HG03103 (cell line): ENCODE measurements at regions not wholly inside any gene's neighbourhood (a gene's known extent, or its start where the extent isn't known, plus 50 kb on each side); places are given as distances from the start of the nearest gene placed in this dataset.

ENCODE experiments used
- ATAC-seq: cut with Tn5 transposase; IDR thresholded peaks from one replicate; pipeline ENCODE4 v1.9.1; 2021; ENCODE audit warnings: low read depth; ENCODE audit not compliant: unreplicated experiment

- no peak for ATAC-seq
These were observed 286.9 kb upstream of the CLINT1 start for GRCh38 chr5:158145827-158146226.

DNA sequence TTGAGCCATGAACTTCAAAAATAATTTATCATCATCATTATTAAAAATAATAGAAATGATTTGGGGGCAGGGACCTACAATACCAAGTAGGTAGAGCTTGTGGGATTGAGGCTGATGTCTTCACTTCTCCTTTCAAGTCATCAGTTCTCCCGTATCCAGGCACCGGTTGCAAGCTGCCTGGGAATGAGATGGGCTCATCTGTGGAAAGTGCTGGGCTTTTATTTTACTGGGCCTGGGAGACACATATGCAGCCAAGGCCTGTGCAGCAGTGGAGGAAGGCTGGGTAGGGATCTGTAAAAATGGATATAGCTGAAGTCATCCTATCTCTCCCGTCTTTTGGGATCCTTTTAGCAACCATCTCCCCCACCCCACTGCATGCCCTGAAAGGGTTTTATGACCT is 284.1 kb upstream of the CLINT1 start:
- no peak for ATAC-seq

DNA sequence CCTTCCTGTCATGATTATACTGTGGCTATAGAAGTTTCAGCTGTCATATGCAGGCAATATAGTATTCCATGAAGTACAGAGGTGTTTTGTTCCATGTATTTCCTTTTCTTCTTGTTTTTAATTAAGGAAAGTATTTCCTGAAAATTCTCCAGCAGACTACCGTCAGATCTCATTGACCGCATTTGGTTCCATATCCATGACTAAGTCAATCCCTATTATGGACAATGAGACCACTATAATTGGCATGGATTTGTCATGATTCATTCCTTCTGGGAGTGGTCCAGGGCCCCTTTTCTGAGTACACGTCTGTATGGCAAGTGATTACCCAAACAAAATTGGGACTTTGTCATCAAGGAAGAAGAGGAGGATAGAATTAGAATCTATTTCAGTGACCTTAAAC is 283.2 kb upstream of the CLINT1 start:
- ATAC-seq = no peak

DNA sequence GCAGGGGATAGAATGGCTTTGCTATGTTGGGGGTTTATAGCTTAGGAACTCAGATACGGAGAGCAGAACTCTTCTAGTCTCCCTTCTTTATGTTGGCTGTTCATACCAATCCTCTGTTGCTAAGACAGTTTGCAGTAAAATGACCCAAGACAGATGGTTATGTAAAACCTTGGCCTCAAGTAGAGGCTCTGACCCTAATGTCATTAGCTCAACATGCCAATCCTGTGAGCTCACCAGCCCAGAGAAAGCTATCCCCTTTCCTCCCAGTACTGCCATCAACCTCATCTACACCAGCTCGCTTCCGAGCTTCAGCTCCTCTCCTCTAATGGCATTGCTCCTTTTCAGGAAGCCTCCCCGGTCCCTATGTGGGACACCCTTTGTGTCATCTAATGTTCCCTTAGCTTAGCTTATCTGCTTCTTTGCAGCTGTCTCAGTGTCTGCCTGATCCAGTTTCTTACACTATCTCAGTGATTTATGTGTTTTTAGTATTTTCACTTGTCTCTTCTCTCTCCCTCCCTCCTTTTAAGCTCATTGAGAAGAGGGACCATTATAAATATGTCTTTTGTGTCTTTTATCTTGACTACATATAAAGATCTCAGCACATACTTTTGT is 281.3 kb upstream of the CLINT1 start:
- ATAC-seq = no peak

DNA sequence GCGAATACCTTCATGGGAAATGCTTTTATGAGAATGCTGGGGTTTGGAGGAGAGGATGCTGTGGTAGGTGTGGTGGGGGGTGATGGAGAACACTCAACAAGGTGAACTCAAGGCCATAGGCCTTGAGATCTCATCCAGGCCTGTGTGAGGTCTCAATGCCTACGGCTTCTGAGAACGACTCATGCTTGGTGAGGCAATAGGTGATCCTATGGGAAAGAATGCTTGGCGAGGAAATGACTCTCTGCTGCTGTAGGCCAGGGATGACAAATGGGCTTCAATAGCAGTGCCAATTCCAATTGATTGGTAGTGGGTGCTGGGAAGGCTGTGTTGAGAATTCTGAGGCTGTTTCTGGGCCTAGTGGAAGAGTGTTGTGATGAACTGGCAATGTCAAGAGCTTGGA is 280.2 kb upstream of the CLINT1 start:
- ATAC-seq = no peak

GRCh38 chr5:158135682-158136179 is 276.8 kb upstream of the CLINT1 start:
- no peak for ATAC-seq

DNA sequence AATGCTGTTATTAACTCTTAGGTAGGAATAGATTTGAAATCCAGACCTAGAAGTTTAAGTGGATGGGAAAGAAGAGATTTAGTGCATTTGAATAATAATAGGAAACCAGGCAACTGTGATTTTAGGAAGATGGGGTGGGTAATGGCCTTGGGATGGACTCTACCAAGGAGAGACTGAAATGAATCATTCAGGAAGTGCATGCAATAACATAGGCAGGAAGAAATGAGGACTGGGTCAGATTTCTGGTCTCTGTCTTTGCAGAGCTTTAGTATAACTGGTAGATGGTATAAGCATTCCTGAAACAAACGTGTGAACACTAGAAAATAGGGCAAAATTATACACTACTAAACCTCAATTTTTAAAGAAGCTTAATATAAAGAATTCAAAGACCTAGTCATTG is 274.4 kb upstream of the CLINT1 start:
- ATAC-seq = no peak

- no peak for ATAC-seq
These were observed 268.6 kb upstream of the CLINT1 start for GRCh38 chr5:158127536-158127935.

DNA sequence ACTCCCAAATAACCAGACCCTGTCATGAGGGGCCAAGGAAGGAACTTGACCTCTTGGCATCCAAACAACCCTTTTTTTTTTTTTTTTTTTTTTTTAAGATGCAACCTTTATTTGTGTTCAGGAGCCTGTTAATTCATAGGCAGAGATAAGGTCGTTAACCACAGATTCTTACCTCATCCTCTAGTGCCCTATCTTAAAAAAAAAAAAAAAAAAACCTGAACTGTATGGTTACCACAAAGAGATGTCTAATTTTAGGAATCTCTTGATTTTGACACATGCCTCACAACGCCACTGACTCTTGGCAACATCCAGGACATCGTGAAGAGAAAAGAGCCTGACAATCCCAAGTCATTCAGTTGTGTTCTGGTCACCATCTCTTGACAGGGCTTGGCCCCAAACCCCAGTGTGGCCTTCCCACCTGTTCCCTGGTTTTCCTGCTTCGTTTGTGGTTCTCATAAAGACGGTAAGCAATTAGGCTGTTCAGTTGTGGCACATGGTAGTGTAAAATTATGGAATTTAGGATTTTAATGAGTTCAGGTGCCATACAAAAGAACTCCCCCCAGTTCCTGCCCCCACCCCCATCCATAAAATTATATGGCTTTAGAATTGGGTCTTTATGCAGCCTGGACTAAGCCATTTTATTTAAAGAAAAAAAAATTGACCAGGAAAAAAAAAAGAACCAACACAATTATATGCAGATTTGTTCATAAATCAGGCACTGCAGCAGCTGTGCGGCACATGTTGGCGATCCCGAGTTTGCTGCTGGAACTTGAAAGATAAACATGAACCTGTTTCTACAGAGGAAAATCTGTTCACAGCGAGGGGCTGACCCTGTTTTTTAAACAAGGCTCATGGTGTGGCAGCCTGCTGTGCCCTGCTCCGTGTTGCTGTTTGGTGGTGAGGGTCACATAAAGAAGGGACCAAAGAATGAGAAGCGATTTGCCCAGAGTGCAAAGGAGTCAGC is 267.8 kb upstream of the CLINT1 start:
- ATAC-seq = no peak

GRCh38 chr5:158124606-158125316 is 265.8 kb upstream of the CLINT1 start:
- no peak for ATAC-seq

DNA sequence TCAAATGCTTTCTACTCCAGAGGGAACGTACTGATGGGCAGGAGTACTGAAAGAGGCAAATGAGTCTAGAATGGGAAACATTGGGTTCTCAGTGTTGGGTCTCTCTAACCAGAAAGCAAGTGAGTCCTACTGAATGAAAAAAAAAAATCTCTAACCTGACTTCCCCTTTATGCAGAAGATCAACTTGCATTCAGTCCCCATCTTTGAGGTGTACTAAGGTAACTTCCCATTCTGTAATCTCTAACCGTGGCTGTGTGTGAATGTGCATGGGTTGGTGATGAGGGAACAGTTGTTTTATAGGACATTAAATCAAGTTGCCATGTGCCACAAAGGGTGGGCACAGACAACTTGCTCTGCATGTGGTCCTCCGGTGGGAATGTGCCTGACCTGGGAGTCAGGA is 264.6 kb upstream of the CLINT1 start:
- no peak for ATAC-seq

DNA sequence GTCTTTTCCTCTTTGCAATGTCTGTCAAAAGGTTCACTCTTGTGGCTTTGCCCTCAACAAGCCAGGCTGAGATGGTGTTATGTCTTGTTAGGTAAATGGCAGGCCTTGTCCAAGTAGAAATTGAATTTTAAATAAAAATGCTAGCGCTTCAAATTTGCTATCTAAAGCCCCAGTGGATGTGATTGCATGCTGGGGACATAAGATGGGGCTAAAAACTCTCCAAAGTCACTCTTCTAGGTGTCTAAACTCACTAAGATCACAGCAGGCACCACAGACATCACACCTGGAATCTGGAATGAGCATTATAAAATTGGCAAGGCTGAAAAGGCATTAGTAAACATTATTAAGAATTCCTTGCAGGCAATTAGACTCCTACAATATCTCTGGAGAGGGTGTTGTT is 262.7 kb upstream of the CLINT1 start:
- ATAC-seq = no peak

- no peak for ATAC-seq
These were observed 261.8 kb upstream of the CLINT1 start for GRCh38 chr5:158120760-158121159.

GRCh38 chr5:158119961-158120723 is 261.2 kb upstream of the CLINT1 start:
- no peak for ATAC-seq

- ATAC-seq = no peak
These were observed 258.7 kb upstream of the CLINT1 start for GRCh38 chr5:158117467-158118160.

DNA sequence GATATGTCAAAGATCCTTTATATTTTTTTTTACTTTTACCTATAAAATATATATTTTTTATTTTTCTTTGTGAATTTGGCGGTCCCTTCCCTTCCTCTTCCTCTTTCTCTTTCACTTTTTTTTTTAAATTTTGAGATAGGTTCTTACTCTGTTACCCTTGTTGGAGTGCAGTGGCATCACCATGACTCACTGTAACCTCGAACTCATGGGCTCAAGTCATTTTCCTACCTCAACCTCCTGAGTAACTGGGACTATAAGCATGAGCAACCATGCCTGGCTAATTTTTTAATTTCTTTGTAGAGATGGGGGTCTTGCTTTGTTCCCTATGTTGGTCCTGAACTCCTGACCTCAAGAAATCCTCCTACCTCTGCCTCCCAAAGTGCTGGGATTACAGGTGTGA is 258.0 kb upstream of the CLINT1 start:
- ATAC-seq = no peak

DNA sequence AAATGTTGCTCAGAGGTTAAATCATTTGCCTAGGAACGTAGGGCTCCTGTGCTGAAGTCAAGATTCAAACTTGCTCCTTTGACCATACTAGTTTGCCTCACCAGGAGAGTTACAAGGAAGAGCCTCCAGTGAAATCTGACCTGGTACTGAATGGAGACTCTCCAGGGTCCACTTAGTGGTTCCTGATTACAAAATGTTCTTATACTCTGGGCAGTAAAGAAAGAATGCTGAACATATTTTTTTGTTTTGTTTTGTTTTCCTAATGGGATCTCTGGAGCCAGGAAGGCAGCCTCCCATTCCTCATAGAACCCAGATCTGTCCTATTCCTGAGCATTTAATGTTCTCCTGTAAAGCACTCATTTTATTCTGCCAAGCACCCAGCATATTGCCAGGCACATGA is 256.5 kb upstream of the CLINT1 start:
- ATAC-seq = no peak

- ATAC-seq = no peak
These were observed 249.2 kb upstream of the CLINT1 start for GRCh38 chr5:158108177-158108576.

GRCh38 chr5:158100373-158100888 is 241.5 kb upstream of the CLINT1 start:
- ATAC-seq = no peak
